ENCODE measurements at regions not wholly inside any gene's neighbourhood (a gene's known extent, or its start where the extent isn't known, plus 50 kb on each side); places are given as distances from the start of the nearest gene placed in this dataset.

DNA sequence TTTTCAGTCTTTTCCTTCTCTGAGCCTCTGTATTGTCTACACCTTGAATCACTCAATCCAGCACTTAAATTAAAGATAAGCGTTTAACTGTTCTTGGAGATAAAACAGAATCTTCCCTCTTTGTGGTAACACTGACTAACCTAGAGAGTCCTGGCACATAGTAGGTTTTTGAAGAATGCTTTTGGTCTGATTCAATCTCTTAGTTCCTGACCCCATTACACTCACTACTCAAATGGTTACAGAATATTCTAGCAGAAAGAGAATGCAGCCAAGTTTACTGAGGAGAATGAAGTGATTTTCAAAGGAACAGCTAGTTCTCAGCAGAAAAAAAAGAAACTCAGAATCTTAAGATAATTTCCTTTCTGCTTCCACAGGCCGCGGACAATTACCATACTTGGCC lies 309.2 kb upstream of the PRMT6 start:
- TF ChIP-seq, protein P1, sequence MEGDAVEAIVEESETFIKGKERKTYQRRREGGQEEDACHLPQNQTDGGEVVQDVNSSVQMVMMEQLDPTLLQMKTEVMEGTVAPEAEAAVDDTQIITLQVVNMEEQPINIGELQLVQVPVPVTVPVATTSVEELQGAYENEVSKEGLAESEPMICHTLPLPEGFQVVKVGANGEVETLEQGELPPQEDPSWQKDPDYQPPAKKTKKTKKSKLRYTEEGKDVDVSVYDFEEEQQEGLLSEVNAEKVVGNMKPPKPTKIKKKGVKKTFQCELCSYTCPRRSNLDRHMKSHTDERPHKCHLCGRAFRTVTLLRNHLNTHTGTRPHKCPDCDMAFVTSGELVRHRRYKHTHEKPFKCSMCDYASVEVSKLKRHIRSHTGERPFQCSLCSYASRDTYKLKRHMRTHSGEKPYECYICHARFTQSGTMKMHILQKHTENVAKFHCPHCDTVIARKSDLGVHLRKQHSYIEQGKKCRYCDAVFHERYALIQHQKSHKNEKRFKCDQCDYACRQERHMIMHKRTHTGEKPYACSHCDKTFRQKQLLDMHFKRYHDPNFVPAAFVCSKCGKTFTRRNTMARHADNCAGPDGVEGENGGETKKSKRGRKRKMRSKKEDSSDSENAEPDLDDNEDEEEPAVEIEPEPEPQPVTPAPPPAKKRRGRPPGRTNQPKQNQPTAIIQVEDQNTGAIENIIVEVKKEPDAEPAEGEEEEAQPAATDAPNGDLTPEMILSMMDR (IDR thresholded peaks at IDR 0.05), result no peak
- TF ChIP-seq ZFX (IDR thresholded peaks at IDR 0.05; ENCODE audit: borderline replicate concordance), result no peak
